GM23248 (cell line): ENCODE measurements at regions not wholly inside any gene's neighbourhood (a gene's known extent, or its start where the extent isn't known, plus 50 kb on each side); places are given as distances from the start of the nearest gene placed in this dataset.

ENCODE experiments used
- DNase-seq: peaks from one replicate; pipeline ENCODE4 v3.0.0-alpha.2; 2015
- H2AFZ ChIP-seq: fragments of 200-600 bp; sonication (generic); 2 replicates; pipeline ENCODE4 v1.6.1; 2016; ENCODE audit warnings: antibody characterized with exemption
- H3F3A ChIP-seq: fragments of 200-600 bp; sonication (generic); 2 replicates; pipeline ENCODE4 v1.6.1; 2016; ENCODE audit warnings: mild to moderate bottlenecking, antibody characterized with exemption, mixed run types; ENCODE audit not compliant: insufficient read depth
- H3K27ac ChIP-seq: fragments of 200-600 bp; sonication (generic); 2 replicates; pipeline ENCODE4 v1.5.1; 2016; ENCODE audit warnings: mild to moderate bottlenecking
- H3K27me3 ChIP-seq: fragments of 200-600 bp; sonication (generic); replicated peaks from 2 replicates; pipeline ENCODE4 v1.6.1; 2016; ENCODE audit warnings: mild to moderate bottlenecking; ENCODE audit not compliant: insufficient read depth
- H3K36me3 ChIP-seq: fragments of 200-600 bp; sonication (generic); 2 replicates; pipeline ENCODE4 v1.6.1; 2016; ENCODE audit warnings: low read depth, mild to moderate bottlenecking
- H3K4me1 ChIP-seq: fragments of 200-600 bp; sonication (generic); 2 replicates; pipeline ENCODE4 v1.6.1; 2016; ENCODE audit warnings: mild to moderate bottlenecking; ENCODE audit not compliant: insufficient read depth
- H3K4me2 ChIP-seq: fragments of 200-600 bp; sonication (generic); one replicate; pipeline ENCODE4 v1.6.1; 2016; ENCODE audit warnings: mild to moderate bottlenecking; ENCODE audit not compliant: unreplicated experiment
- H3K4me3 ChIP-seq: fragments of 200-600 bp; sonication (generic); 2 replicates; pipeline ENCODE4 v1.5.1; 2016; ENCODE audit warnings: mild to moderate bottlenecking
- H3K79me2 ChIP-seq: fragments of 200-600 bp; sonication (generic); 2 replicates; pipeline ENCODE4 v1.6.1; 2016; ENCODE audit warnings: mild to moderate bottlenecking; ENCODE audit not compliant: insufficient read depth
- H3K9ac ChIP-seq: fragments of 200-600 bp; sonication (generic); 2 replicates; pipeline ENCODE4 v1.6.1; 2016; ENCODE audit warnings: mild to moderate bottlenecking
- H3K9me2 ChIP-seq: fragments of 200-600 bp; sonication (generic); 2 replicates; pipeline ENCODE4 v1.6.1; 2016; ENCODE audit warnings: mixed run types, mild to moderate bottlenecking, moderate library complexity; ENCODE audit not compliant: insufficient read depth
- H3K9me3 ChIP-seq: fragments of 200-600 bp; sonication (generic); one replicate; pipeline ENCODE4 v1.6.1; 2017; ENCODE audit warnings: low read depth
- H4K20me1 ChIP-seq: fragments of 200-600 bp; sonication (generic); 2 replicates; pipeline ENCODE4 v1.6.0; 2016; ENCODE audit not compliant: insufficient read depth
- EZH2 ChIP-seq: fragments of 200-600 bp; sonication (generic); IDR thresholded peaks from 2 replicates; pipeline ENCODE4 v1.6.1; 2018; ENCODE audit warnings: antibody characterized with exemption, mild to moderate bottlenecking; ENCODE audit not compliant: insufficient read depth, poor library complexity, severe bottlenecking
- EZH2phosphoT487 ChIP-seq: fragments of 200-600 bp; sonication (generic); IDR thresholded peaks from 2 replicates; pipeline ENCODE4 v1.6.1; 2018; ENCODE audit warnings: antibody characterized with exemption, moderate library complexity, mild to moderate bottlenecking, low read depth; ENCODE audit not compliant: insufficient read depth
- WGBS, 2 experiments: methylation state at CpG; one replicate each; pipeline ENCODE4 v1.1.6; 2015 to 2017; ENCODE audit warnings: low lambda C conversion rate in 2 of 2, low coverage in 1 of 2; ENCODE audit errors: missing lambda C conversion rate in 2 of 2; 5-methylcytosine and 5-hydroxymethylcytosine counted together
- in situ Hi-C: fragments of 300-500 bp; cut with MboI; formaldehyde crosslinking; loops from 2 replicates; pipeline ENCODE4 v1.15.0; 2020

- DNase-seq = no peak
- no peak overlapping the region for H3K4me2 ChIP-seq
- H3K4me3 ChIP-seq = no peak overlapping the region
- no peak overlapping the region for H2AFZ ChIP-seq
- 26 to 39% methylated on average over 4 of the region's 4 CpGs for WGBS, 2 experiments
- H3K9me3 ChIP-seq = no peaks in the 10 kb centered on the region
- no peaks in the 10 kb centered on the region for H4K20me1 ChIP-seq
- TF ChIP-seq EZH2phosphoT487 (no peak), EZH2 (no peak)
- in situ Hi-C loops = no loop called here
- H3K4me1 ChIP-seq = no peaks in the 10 kb centered on the region
- no peak overlapping the region for H3K27ac ChIP-seq
- H3F3A ChIP-seq = no peaks in the 10 kb centered on the region
- H3K27me3 ChIP-seq = no peaks in the 10 kb centered on the region
- no peak overlapping the region for H3K9ac ChIP-seq
- H3K36me3 ChIP-seq = no peaks in the 10 kb centered on the region
- no peaks in the 10 kb centered on the region for H3K9me2 ChIP-seq
- H3K79me2 ChIP-seq = no peaks in the 10 kb centered on the region
Observed at GRCh38 chr6:47944846-47945245, 163.0 kb downstream of the OPN5 start.

GRCh38 chr6:47938405-47938804 is 156.6 kb downstream of the OPN5 start:
- no peak for DNase-seq
- no peaks in the 10 kb centered on the region for H3K4me1 ChIP-seq
- TF ChIP-seq EZH2phosphoT487 (no peak), EZH2 (no peak)
- no peaks in the 10 kb centered on the region for H3K79me2 ChIP-seq
- no peaks in the 10 kb centered on the region for H3K27me3 ChIP-seq
- H3K4me3 ChIP-seq = no peak overlapping the region
- no peak overlapping the region for H2AFZ ChIP-seq
- H3K9me2 ChIP-seq = no peaks in the 10 kb centered on the region
- H3K36me3 ChIP-seq = no peaks in the 10 kb centered on the region
- no peaks in the 10 kb centered on the region for H4K20me1 ChIP-seq
- 12 to 14% methylated on average over 2 of the region's 2 CpGs for WGBS, 2 experiments
- no peak overlapping the region for H3K9ac ChIP-seq
- no peaks in the 10 kb centered on the region for H3K9me3 ChIP-seq
- in situ Hi-C loops = no loop called here
- no peak overlapping the region for H3K4me2 ChIP-seq
- H3F3A ChIP-seq = no peaks in the 10 kb centered on the region
- no peak overlapping the region for H3K27ac ChIP-seq

GRCh38 chr6:47936820-47937219 is 155.0 kb downstream of the OPN5 start:
- H3K9me2 ChIP-seq = no peaks in the 10 kb centered on the region
- no peaks in the 10 kb centered on the region for H3K36me3 ChIP-seq
- in situ Hi-C loops = no loop called here
- no peaks in the 10 kb centered on the region for H3K4me1 ChIP-seq
- no peak overlapping the region for H2AFZ ChIP-seq
- no peak for DNase-seq
- no peaks in the 10 kb centered on the region for H3K27me3 ChIP-seq
- no peak overlapping the region for H3K4me2 ChIP-seq
- 14 to 15% methylated on average over 2 of the region's 2 CpGs for WGBS, 2 experiments
- H3K9ac ChIP-seq = no peak overlapping the region
- no peaks in the 10 kb centered on the region for H4K20me1 ChIP-seq
- H3F3A ChIP-seq = no peaks in the 10 kb centered on the region
- no peak overlapping the region for H3K27ac ChIP-seq
- H3K79me2 ChIP-seq = no peaks in the 10 kb centered on the region
- TF ChIP-seq EZH2 = no peak
- TF ChIP-seq EZH2phosphoT487 = no peak
- H3K9me3 ChIP-seq = no peaks in the 10 kb centered on the region
- no peak overlapping the region for H3K4me3 ChIP-seq

GRCh38 chr6:47934023-47934422 is 152.2 kb downstream of the OPN5 start:
- TF ChIP-seq EZH2 (no peak), EZH2phosphoT487 (no peak)
- Histone ChIP-seq H3K79me2 (no peaks in the 10 kb centered on the region), H3F3A (no peaks in the 10 kb centered on the region), H3K27me3 (no peaks in the 10 kb centered on the region), H3K9me3 (no peaks in the 10 kb centered on the region), H3K4me1 (no peaks in the 10 kb centered on the region), H3K36me3 (no peaks in the 10 kb centered on the region), H3K27ac (no peak overlapping the region), H3K4me3 (no peak overlapping the region), H2AFZ (no peak overlapping the region), H3K9me2 (no peaks in the 10 kb centered on the region), H3K9ac (no peak overlapping the region), H4K20me1 (no peaks in the 10 kb centered on the region), H3K4me2 (no peak overlapping the region)
- in situ Hi-C loops = no loop called here
- 14 to 19% methylated on average over 6 of the region's 6 CpGs for WGBS, 2 experiments
- DNase-seq = no peak

GRCh38 chr6:47932575-47932974 is 150.7 kb downstream of the OPN5 start:
- Histone ChIP-seq H4K20me1 (no peaks in the 10 kb centered on the region), H3K36me3 (no peaks in the 10 kb centered on the region), H3K27ac (no peak overlapping the region), H3K4me1 (no peaks in the 10 kb centered on the region), H3K4me3 (no peak overlapping the region), H3K9me2 (no peaks in the 10 kb centered on the region), H3K27me3 (no peaks in the 10 kb centered on the region), H3K9ac (no peak overlapping the region), H3K9me3 (no peaks in the 10 kb centered on the region), H3F3A (no peaks in the 10 kb centered on the region), H2AFZ (no peak overlapping the region), H3K79me2 (no peaks in the 10 kb centered on the region), H3K4me2 (no peak overlapping the region)
- no peak for DNase-seq
- 41 to 44% methylated on average over 4 of the region's 4 CpGs for WGBS, 2 experiments
- in situ Hi-C loops = no loop called here
- TF ChIP-seq EZH2phosphoT487 (no peak), EZH2 (no peak)
